ENCODE measurements at regions not wholly inside any gene's neighbourhood (a gene's known extent, or its start where the extent isn't known, plus 50 kb on each side); places are given as distances from the start of the nearest gene placed in this dataset.
A peak's percentile ranks its signal among the peaks of the same experiment; 100 is the strongest.

DNA sequence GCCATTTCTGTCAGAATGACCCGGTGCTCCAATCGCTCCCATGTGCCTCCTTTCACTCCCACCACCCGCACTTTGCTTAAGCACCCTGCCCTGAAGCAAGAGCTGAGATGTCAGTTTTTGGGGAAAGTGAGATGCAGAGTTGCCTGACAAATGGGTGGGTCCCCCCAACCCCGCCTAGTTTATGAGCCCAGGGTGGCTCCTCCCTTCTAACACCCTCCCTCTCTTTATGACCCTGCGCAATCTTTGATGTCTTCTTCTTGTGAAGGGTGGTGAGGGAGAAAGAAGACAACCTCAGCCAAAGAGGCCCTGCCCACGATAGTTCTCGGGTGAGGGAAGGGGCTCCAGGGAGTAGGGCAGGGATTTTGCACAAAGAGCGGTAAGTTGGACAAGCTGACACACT, 89.5 kb upstream of the HOXC13 start:
- Mint-ChIP-seq H3K4me1 (ENCODE audit: low read depth in 2 of 2) (no peaks in the 10 kb centered on the region), H3K36me3 (no peaks in the 10 kb centered on the region), H3K27ac (no peak overlapping the region), H3K4me3 (no peak overlapping the region), H3K9me3 (no peaks in the 10 kb centered on the region), H3K27me3 (peaks cover 38 to 68% of the 10 kb centered on the region in 2 donors)
- no peak for DNase-seq (ENCODE audit: low spot score)
- peak in 1 of 2 donors; percentile 36 for ATAC-seq

DNA sequence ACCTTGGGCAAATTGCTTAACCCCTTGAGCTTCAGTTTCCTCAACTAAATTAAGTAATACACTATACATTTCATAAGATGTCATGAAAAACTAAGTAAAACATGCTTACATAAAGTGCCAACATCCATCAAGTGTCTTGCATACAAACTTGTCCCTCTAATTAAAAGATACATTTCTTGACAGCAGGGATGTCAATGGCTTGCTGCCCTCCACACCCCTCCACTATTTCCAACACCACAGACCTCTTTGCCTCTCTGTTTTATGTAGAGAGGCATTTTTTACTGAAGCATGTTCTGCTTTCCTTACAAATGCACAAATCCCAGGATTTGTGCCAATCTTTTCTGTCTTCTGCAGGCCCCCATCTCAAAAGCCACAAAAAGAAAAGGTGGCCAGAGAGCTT, 89.0 kb upstream of the HOXC13 start:
- no peak for DNase-seq (ENCODE audit: low spot score)
- H3K36me3 Mint-ChIP-seq = no peaks in the 10 kb centered on the region
- H3K27ac Mint-ChIP-seq = no peak overlapping the region
- no peaks in the 10 kb centered on the region for H3K9me3 Mint-ChIP-seq
- H3K4me3 Mint-ChIP-seq = no peak overlapping the region
- H3K27me3 Mint-ChIP-seq = peaks cover 41 to 70% of the 10 kb centered on the region in 2 donors
- H3K4me1 Mint-ChIP-seq (ENCODE audit: low read depth in 2 of 2) = no peaks in the 10 kb centered on the region
- no peak for ATAC-seq

DNA sequence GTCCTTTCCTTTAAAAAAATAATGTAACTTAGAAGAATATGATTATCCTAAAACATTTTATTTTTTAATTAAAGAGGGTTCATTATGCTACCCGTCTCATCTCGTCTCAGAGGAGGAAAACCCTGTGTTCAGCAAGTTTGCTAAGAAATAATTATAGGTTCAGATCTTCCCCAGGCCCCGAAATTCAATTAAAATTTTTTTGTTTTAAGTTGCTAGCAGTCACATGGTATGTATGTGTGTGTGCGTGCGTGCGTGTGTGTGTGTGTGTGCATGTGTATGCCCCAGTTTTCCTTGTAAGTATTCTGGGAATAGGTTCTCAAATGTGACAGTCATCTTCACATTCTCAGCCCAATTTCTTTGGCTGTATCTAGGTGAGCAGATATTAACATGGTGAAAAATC, 86.6 kb upstream of the HOXC13 start:
- no peaks in the 10 kb centered on the region for H3K4me1 Mint-ChIP-seq (ENCODE audit: low read depth in 2 of 2)
- peaks cover 43 to 63% of the 10 kb centered on the region in 2 donors for H3K27me3 Mint-ChIP-seq
- no peaks in the 10 kb centered on the region for H3K36me3 Mint-ChIP-seq

DNA sequence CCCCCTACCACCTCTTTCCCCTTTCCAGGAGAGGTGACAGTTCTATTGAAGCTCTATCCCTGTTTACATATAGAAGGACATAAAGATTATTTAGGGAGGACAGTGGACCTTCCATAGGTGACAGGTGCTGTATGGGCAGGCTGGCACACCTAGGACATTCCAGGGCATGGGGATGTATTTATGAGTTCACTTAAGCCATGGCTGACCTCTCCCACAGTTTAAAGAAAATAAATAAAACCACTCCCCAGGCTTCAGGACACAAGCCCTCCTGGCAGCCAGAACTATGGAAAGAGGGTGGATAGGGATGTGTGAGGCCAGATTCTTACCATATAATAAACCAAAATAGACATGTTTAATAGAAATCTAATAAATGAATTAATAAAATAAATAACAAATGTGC, 85.6 kb upstream of the HOXC13 start:
- Mint-ChIP-seq H3K4me1 (ENCODE audit: low read depth in 2 of 2) (no peaks in the 10 kb centered on the region), H3K36me3 (no peaks in the 10 kb centered on the region), H3K9me3 (no peaks in the 10 kb centered on the region), H3K4me3 (no peak overlapping the region), H3K27me3 (peaks cover 38 to 59% of the 10 kb centered on the region in 2 donors), H3K27ac (no peak overlapping the region)
- no peak for DNase-seq (ENCODE audit: low spot score)
- no peak for ATAC-seq

More for the DNA sequence above, 86.6 kb upstream of the HOXC13 start:
- DNase-seq (ENCODE audit: low spot score) = no peak
- ATAC-seq = no peak
- no peak overlapping the region for H3K4me3 Mint-ChIP-seq
- H3K27ac Mint-ChIP-seq = no peak overlapping the region
- no peaks in the 10 kb centered on the region for H3K9me3 Mint-ChIP-seq

DNA sequence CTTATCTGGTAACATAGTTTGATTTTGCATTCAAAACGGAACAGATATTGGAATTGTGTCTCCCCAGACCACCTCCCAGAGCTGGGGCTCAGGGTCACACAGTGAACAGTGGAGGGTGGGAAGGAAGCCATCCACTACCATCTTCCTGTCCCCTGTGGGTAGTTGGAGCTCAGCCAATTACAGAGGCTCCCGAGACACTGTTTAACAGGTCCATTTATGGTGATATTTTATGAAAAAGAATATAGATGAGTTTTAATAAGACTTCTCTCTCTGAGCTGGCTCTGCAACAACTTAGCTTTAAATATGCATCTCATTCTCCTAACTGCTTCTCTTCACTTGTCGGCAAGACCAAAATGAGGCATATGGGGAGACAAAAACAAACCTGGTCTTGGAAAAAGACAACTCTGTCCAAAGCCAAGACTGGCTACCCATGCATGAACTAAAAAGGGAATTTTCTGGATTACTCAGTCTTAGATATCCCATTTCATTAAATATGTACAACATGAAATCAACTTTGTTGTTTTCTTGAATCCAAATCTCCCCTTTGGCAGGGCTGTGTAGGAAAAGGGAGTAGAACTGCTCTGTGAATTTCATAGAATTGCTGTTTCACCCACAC, 83.8 kb upstream of the HOXC13 start:
- no peak for ATAC-seq
- Mint-ChIP-seq H3K36me3 (no peaks in the 10 kb centered on the region), H3K9me3 (no peaks in the 10 kb centered on the region), H3K27ac (no peak overlapping the region), H3K27me3 (peaks cover 25 to 42% of the 10 kb centered on the region in 2 donors), H3K4me3 (no peak overlapping the region), H3K4me1 (ENCODE audit: low read depth in 2 of 2) (no peaks in the 10 kb centered on the region)
- no peak for DNase-seq (ENCODE audit: low spot score)

DNA sequence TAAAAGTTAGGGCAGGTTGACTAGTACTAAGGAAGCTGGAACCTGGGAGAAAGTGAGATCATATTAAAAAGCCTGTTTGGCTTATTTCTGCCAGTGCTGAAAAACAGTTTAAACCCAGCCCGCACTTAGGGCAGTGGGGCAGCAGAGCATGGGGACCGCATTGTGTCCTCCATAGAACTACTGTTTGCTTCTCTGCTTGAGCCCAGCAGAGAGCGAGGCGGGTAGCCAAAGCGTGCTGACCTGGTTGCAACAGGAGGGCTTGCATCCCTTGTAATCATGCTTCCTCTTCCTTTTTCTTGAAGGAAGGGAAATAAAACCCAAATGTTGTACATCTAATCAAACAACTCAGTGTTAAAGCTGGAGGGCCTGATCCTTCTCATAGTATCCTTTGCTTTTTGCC, 82.5 kb upstream of the HOXC13 start:
- Mint-ChIP-seq H3K4me3 (no peak overlapping the region), H3K27me3 (peaks cover 24 to 40% of the 10 kb centered on the region in 2 donors), H3K27ac (no peak overlapping the region), H3K4me1 (ENCODE audit: low read depth in 2 of 2) (no peaks in the 10 kb centered on the region), H3K9me3 (no peaks in the 10 kb centered on the region), H3K36me3 (no peaks in the 10 kb centered on the region)
- ATAC-seq (no peak), DNase-seq (ENCODE audit: low spot score) (no peak)

DNA sequence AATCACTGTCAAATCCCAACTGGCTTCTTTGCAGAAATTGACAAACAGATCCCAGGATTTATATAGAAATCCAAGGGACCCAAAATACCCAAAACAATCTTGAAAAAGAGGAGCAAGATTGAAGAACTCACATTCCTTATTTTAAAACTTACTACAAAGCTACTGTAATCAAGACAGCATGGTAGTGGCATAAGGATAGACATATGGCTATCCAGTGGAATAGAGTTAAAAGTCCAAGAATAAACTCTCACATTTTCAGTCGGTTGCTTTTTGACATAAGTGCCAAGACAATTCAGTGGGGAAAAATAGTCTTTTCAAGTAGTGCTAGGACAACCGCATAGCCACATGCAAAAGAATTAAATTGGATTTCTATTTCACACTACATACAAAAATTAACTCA, 81.0 kb upstream of the HOXC13 start:
- no peaks in the 10 kb centered on the region for H3K4me1 Mint-ChIP-seq (ENCODE audit: low read depth in 2 of 2)
- H3K27me3 Mint-ChIP-seq = peaks cover 29 to 34% of the 10 kb centered on the region in 2 donors
- no peaks in the 10 kb centered on the region for H3K9me3 Mint-ChIP-seq
- DNase-seq (ENCODE audit: low spot score) = no peak
- H3K27ac Mint-ChIP-seq = no peak overlapping the region
- H3K4me3 Mint-ChIP-seq = no peak overlapping the region
- no peak for ATAC-seq
- H3K36me3 Mint-ChIP-seq = no peaks in the 10 kb centered on the region

DNA sequence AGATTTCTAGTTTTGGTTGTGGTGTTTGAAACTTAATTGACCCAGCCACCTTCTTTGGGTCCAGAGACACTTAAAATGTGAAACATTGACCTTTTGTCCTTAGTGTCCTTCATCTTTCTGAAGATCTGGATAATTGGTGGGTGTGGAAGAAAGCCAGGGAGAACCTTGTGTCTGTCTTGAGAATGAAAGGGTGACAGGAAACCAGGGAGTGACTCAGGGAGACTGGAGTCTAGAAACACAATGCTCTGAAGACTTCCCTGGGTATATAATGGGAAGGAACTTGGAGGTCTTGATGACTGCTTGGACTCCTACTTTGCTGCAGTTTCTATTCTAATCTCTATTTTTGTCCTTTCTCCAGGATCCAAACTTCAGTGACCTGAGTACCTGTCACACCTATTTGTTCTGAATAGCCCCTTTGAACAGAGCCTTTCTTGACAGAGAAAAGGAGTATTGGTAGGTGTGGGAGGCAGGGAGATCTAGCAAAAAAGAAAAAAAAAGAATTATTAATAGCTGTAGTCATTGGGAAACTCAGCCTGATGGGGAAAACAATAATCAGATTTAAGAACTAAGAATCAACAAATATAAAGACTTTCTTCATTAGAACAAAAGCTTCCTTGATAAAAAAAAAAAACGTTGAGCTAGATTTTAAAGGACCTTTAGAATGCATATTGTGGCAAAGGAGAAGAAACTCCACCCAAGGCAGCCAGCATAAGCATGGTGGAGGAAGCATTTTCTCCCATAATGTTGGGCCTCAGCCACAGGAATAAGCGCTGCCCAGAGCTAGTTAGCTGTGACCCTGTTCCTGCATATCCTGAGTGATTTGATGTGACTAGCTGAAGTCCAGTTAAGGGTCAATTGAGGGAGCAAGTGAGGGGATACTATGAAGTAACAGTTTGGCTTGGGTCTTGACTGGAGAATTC, 77.9 kb upstream of the HOXC13 start:
- no peaks in the 10 kb centered on the region for H3K9me3 Mint-ChIP-seq
- no peak overlapping the region for H3K4me3 Mint-ChIP-seq
- H3K4me1 Mint-ChIP-seq (ENCODE audit: low read depth in 2 of 2) = no peaks in the 10 kb centered on the region
- peaks cover 19 to 20% of the 10 kb centered on the region in 2 donors for H3K27me3 Mint-ChIP-seq
- H3K27ac Mint-ChIP-seq = no peak overlapping the region
- no peaks in the 10 kb centered on the region for H3K36me3 Mint-ChIP-seq
- ATAC-seq (no peak), DNase-seq (ENCODE audit: low spot score) (no peak)

DNA sequence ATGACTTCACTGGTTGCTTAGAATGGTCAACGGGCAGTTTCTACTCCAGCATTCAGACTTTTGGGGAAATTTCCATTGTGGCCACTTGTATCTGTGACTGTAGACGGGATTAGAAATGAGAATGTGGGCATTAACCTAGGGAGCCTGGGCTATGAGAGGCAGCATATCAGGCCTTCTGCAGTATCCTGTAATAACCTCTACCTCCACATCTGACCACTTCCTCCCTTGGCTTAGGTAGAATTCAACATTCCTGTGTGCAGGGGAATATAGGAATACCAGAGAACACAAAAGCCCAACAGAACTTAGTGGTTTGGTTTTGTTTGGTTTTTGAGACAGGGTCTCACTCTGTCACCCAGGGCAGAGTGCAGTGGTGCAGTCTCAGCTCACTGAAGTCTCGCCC, 76.4 kb upstream of the HOXC13 start:
- no peak overlapping the region for H3K4me3 Mint-ChIP-seq
- no peaks in the 10 kb centered on the region for H3K9me3 Mint-ChIP-seq
- no peaks in the 10 kb centered on the region for H3K4me1 Mint-ChIP-seq (ENCODE audit: low read depth in 2 of 2)
- no peak for ATAC-seq
- H3K27ac Mint-ChIP-seq = no peak overlapping the region
- H3K36me3 Mint-ChIP-seq = no peaks in the 10 kb centered on the region
- no peak for DNase-seq (ENCODE audit: low spot score)
- peaks cover 16 to 20% of the 10 kb centered on the region in 2 donors for H3K27me3 Mint-ChIP-seq

DNA sequence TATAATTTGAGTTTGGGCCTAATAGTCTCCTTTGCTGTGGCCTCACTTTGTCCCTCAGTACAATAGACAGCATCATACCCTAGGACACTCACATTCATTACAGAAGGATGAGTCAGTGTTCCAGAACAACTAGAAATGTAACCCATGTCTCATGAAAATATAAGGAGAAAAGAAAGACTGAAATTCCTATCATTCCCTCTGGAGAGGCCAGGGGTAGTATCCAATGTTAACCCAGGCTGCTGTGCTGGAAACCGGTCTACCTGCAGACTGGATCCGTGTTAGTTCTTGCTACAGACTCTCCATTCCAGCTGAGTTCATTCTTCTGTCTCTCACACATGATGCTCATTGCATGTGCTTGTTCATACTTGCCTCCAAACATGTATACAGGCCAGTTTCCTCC, 75.8 kb upstream of the HOXC13 start:
- Mint-ChIP-seq H3K4me3 (no peak overlapping the region), H3K36me3 (no peaks in the 10 kb centered on the region), H3K4me1 (ENCODE audit: low read depth in 2 of 2) (no peaks in the 10 kb centered on the region), H3K27ac (no peak overlapping the region), H3K27me3 (peaks cover 17 to 21% of the 10 kb centered on the region in 2 donors), H3K9me3 (no peaks in the 10 kb centered on the region)
- DNase-seq (ENCODE audit: low spot score) = no peak
- peak in 1 of 2 donors; percentile 40 for ATAC-seq

DNA sequence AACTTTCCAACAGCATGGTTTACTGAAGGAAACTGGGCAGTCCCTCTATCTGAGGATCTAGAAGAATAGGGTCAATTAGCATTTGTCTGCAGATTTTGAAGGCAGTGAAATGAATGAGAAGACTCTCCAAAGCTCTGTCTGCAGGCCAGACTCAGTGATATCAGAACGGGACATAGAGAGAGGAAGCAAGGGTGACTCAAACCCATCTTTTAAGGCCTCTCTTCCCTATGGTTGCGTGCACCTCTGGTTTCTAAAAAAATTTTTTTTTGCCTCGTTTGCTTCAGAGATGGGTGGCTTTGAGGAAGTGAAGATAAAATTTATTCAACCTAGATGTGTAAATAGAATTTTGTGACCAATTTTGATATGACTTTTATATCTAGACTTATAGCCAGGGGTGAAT, 71.9 kb upstream of the HOXC13 start:
- ATAC-seq (no peak), DNase-seq (ENCODE audit: low spot score) (no peak)
- H3K9me3 Mint-ChIP-seq = no peaks in the 10 kb centered on the region
- H3K4me1 Mint-ChIP-seq (ENCODE audit: low read depth in 2 of 2) = no peaks in the 10 kb centered on the region
- H3K4me3 Mint-ChIP-seq = no peak overlapping the region
- H3K27ac Mint-ChIP-seq = no peak overlapping the region
- H3K36me3 Mint-ChIP-seq = no peaks in the 10 kb centered on the region
- H3K27me3 Mint-ChIP-seq = peaks cover 21 to 31% of the 10 kb centered on the region in 2 donors

DNA sequence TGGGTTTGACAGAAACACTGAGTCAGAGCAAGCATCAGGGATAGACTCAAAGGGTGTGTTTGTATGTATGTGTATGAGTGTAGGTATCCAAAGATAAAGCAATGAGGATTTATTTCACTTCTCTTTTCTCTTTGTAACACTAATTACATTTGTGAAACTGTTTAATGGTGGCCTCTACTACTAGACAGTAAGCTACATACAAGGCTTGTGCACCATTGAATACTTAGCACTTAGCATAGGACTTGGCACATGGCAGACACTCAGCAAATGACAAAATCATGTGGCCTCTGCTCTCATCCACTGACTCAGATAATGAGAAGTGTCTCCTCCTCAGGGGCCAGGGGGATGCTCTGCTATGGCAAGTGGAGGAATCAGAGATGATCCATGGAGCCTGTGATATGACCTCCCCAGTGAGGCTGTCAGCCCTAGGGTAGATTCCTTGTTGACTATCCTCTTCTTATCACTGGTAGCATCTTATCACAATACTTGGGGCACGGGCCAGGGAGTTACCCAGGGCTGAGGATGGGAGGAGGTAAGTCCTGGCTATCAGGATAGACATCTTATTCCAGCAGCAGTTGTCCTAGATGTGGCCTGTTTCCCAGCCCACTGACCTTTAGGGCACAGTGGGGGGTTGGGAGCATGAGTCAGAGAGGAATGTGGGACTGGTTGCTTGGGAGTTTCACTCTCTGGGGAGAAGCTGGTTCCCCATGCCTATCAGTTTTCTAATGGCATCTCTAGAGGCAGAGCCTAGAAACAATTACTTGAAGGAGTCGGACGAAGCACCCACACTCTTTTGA, 71.2 kb upstream of the HOXC13 start:
- Mint-ChIP-seq H3K27ac (no peak overlapping the region), H3K4me3 (no peak overlapping the region), H3K9me3 (no peaks in the 10 kb centered on the region), H3K36me3 (no peaks in the 10 kb centered on the region), H3K27me3 (peaks cover 28 to 32% of the 10 kb centered on the region in 2 donors), H3K4me1 (ENCODE audit: low read depth in 2 of 2) (no peaks in the 10 kb centered on the region)
- no peak for ATAC-seq
- DNase-seq (ENCODE audit: low spot score) = no peak

DNA sequence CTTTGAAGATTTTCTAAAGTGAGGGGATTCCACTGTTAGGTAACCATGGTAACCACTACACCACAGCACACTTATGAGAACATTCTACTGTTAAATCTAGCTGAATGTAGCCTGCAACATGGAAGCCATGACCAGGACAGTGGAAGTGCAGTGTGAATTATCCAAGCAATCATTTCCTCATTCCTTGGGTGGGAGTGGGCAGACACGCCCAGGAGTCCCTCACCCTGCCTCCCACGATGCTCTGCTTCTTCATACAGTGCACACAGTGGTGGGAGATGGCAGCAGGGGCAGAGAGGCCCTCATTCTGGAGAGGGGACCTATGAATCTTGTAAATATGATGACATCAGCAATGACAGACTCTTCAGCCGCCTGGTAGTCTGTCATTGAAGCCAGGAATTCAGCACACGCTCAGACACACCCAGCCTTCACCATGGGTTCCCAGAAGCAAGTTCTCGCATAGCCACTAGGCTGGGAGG, 70.1 kb upstream of the HOXC13 start:
- H3K27ac Mint-ChIP-seq = no peak overlapping the region
- DNase-seq (ENCODE audit: low spot score) = no peak
- no peaks in the 10 kb centered on the region for H3K36me3 Mint-ChIP-seq
- no peak overlapping the region for H3K4me3 Mint-ChIP-seq
- no peaks in the 10 kb centered on the region for H3K9me3 Mint-ChIP-seq
- H3K27me3 Mint-ChIP-seq = peaks cover 38 to 39% of the 10 kb centered on the region in 2 donors
- no peaks in the 10 kb centered on the region for H3K4me1 Mint-ChIP-seq (ENCODE audit: low read depth in 2 of 2)
- no peak for ATAC-seq

DNA sequence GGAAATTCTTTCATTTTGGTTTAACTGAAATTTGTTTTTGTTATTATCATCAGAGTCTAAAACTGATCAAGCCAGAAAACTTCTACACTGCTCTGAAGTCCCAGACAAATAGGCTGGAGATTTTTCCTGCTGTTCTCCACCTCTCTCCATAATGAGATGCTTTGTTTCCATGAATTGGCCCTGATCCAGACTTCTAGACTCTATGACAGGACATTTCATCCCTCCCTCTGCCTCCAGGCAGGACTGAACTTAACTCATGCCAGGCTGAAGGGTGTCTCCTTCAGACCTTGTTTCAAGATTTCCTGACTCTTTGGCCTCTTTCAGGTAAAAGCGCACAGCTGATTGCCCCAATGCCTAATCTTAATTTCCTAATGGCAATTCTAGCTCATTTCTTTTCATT, 69.1 kb upstream of the HOXC13 start:
- no peak for ATAC-seq
- no peaks in the 10 kb centered on the region for H3K4me1 Mint-ChIP-seq (ENCODE audit: low read depth in 2 of 2)
- no peak for DNase-seq (ENCODE audit: low spot score)
- H3K27ac Mint-ChIP-seq = no peak overlapping the region
- H3K9me3 Mint-ChIP-seq = no peaks in the 10 kb centered on the region
- H3K27me3 Mint-ChIP-seq = peaks cover 42 to 44% of the 10 kb centered on the region in 2 donors
- no peak overlapping the region for H3K4me3 Mint-ChIP-seq
- H3K36me3 Mint-ChIP-seq = no peaks in the 10 kb centered on the region
